GM06990 (cell line): ENCODE measurements at regions not wholly inside any gene's neighbourhood (a gene's known extent, or its start where the extent isn't known, plus 50 kb on each side); places are given as distances from the start of the nearest gene placed in this dataset.

Source experiments
- DNase-seq: peaks from one replicate; pipeline ENCODE4 v3.0.0-alpha.2; 2011; ENCODE audit not compliant: insufficient read length; ENCODE audit errors: extremely low read depth
- H3K27me3 ChIP-seq: replicated peaks from 2 replicates; pipeline ENCODE4 v1.6.0; 2011; ENCODE audit warnings: low read length; ENCODE audit not compliant: control insufficient read depth, insufficient read depth
- H3K36me3 ChIP-seq: 2 replicates; pipeline ENCODE4 v1.5.1; 2011; ENCODE audit warnings: low read length; ENCODE audit not compliant: control insufficient read depth, insufficient read depth
- H3K4me3 ChIP-seq: replicated peaks from 2 replicates; pipeline ENCODE4 v1.5.1; 2011; ENCODE audit warnings: low read depth, mild to moderate bottlenecking, control low read depth, low read length
- CTCF ChIP-seq: IDR thresholded peaks from 2 replicates; pipeline ENCODE4 v1.5.1; 2011; ENCODE audit warnings: low read length, control low read depth, mild to moderate bottlenecking, inconsistent platforms; ENCODE audit not compliant: insufficient read depth, poor library complexity, severe bottlenecking

GRCh38 chr3:88209356-88209755, 59.6 kb downstream of the C3orf38 start:
- Histone ChIP-seq H3K4me3 (no peak overlapping the region), H3K27me3 (no peaks in the 10 kb centered on the region), H3K36me3 (no peaks in the 10 kb centered on the region)
- no peak for TF ChIP-seq CTCF
- no peak for DNase-seq

DNA sequence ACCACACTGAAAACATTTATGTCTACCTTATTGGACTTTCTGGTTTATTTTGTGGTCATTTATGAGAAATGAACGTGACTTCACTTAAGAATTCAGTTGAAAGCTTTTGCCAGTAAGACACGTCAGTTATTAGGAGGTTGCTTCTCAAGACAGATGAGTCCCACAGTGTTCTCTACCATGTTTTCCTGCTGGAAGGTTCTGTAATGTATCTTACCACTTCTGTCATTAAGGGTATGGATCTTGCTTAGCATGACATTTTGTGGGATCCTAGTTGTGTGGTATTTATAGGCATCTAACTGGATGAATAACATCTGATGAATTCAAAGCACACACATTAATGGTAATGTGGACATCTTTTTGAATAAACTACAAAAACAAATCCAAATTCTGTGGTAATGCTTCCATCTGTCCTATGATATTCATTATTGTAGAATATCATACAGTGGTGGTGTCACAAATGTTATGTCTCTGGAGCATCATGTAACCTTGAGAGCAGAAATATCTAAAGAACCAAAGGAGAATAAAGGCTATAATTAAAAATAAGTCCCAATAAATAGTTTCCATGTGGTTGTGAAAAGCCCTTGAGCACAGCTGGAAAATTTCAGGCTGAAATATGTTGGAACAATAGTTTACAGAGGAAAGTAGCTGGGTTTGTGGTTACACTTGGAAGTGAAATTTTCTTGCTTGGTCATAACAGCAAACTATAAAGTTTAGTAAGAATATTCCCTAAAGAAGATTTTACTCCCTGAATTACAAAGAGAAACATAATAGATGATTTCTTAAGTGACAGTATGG, 61.5 kb downstream of the C3orf38 start:
- no peaks in the 10 kb centered on the region for H3K27me3 ChIP-seq
- no peak for DNase-seq

GRCh38 chr3:88219138-88219792, 69.5 kb downstream of the C3orf38 start:
- no peaks in the 10 kb centered on the region for H3K27me3 ChIP-seq
- no peaks in the 10 kb centered on the region for H3K36me3 ChIP-seq
- H3K4me3 ChIP-seq: no peak overlapping the region
- TF ChIP-seq CTCF: peak; percentile 53
- DNase-seq: peak; percentile 15

More for the DNA sequence above, 61.5 kb downstream of the C3orf38 start:
- Histone ChIP-seq H3K36me3 (no peaks in the 10 kb centered on the region), H3K4me3 (no peak overlapping the region)
- TF ChIP-seq CTCF: no peak

- TF ChIP-seq CTCF: no peak
- H3K4me3 ChIP-seq: no peak overlapping the region
- H3K36me3 ChIP-seq: no peaks in the 10 kb centered on the region
- H3K27me3 ChIP-seq: no peaks in the 10 kb centered on the region
- DNase-seq: no peak
Measured at GRCh38 chr3:88220126-88220525, 70.4 kb downstream of the C3orf38 start.

- no peak overlapping the region for H3K4me3 ChIP-seq
- DNase-seq: no peak
- TF ChIP-seq CTCF: no peak
- H3K27me3 ChIP-seq: no peaks in the 10 kb centered on the region
- H3K36me3 ChIP-seq: no peaks in the 10 kb centered on the region
Measured at GRCh38 chr3:88221726-88222125, 72.0 kb downstream of the C3orf38 start.
